Activated CD4-positive, alpha-beta T cell treated with anti-CD3 and anti-CD28 coated beads for 48 hours (primary cell): ENCODE measurements at regions not wholly inside any gene's neighbourhood (a gene's known extent, or its start where the extent isn't known, plus 50 kb on each side); places are given as distances from the start of the nearest gene placed in this dataset.

ENCODE experiments used
- DNase-seq: peaks from one replicate; pipeline ENCODE4 v3.0.0-alpha.2; 2020

DNA sequence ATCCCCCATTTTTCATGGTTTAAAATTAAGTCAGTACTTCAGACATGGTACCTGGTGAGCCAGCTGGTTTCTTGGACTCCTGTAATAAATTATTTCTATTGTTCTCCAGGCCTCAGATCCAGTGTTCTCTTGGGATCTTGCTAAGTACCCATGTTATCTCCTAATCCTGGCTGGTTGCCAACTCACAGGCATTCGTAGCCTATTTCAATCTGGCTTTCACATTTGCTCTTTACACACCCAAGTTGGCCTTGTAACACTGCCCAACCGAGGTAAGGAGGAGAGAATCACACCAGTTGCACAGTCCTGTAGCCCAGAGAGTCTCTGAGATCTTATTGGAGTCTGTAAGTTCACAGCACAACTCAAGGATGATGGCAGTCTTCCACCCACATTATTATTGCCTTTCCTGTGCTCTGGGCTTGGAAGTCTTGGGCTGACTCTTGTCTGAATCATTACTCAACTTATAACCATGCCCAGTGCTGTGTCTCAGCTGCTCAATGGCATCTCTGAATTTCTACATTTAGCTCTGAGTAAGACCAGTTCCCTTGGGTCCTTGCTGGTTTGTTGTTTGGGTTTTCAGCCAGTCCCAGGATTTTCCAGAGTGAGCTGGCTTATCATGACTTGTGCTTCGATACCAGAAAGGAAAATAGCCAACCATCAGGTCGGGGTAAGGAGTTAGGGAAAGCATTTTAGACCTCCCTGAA, 76.6 kb upstream of the KLF12 start:
- no peak for DNase-seq

DNA sequence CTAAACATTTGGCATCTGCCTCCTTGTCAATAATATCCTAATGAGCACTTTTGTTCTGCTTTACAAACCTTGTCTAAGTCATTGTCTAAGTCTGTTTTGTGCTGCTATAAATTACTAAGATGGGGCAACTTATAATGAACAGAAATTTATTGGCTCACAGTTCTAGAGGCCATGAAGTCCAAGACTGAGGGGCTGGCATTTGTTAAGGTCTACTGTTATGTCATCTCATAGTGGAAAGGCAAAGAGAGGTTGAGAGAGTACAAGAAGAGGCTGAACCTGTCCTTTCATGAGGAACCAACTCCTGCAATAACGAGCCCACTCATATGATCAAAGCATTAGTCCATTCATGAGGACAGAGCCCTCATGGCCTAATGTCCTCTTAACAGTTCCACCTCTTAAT, 72.7 kb upstream of the KLF12 start:
- DNase-seq = no peak

DNA sequence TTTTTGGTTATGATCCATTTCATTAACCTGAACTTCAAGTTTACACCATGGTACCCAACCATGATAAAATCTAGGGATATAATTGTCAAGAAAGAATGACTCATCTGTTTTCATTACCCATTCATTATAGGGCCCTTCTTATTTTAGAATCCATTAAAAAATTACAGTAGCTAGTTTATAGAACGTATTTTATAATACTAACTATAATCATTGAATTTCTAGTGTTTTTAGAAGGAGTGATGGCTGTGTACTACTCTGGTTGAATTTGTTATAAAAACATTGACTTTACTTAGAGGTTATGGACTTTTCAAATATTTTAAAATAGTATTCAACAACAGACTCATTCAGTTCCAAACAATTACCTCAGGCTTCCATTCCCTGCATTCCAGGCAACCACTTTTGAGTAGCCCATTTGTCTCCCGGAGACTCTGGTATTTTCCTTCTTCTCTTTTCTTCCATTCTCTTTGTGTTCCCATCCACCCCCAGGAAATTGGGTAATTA, 71.9 kb upstream of the KLF12 start:
- DNase-seq = no peak

DNA sequence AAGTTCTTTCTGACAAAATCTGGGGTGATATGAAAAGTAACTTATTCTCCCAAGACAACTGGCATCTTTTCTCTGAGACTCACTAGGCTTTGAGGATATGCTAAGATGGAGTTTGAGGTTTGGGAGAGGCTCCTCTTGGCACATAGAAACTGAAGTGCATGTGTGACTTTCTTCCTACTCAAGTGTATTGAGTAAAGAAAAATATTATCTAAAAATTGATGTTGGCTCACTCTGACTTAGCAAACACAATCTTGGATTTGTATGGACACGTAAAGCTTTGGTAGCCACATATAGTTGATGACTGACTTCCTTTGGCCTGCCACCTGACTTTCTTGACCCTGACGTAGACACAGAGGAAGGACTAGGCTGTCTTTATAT, 71.1 kb upstream of the KLF12 start:
- no peak for DNase-seq

DNA sequence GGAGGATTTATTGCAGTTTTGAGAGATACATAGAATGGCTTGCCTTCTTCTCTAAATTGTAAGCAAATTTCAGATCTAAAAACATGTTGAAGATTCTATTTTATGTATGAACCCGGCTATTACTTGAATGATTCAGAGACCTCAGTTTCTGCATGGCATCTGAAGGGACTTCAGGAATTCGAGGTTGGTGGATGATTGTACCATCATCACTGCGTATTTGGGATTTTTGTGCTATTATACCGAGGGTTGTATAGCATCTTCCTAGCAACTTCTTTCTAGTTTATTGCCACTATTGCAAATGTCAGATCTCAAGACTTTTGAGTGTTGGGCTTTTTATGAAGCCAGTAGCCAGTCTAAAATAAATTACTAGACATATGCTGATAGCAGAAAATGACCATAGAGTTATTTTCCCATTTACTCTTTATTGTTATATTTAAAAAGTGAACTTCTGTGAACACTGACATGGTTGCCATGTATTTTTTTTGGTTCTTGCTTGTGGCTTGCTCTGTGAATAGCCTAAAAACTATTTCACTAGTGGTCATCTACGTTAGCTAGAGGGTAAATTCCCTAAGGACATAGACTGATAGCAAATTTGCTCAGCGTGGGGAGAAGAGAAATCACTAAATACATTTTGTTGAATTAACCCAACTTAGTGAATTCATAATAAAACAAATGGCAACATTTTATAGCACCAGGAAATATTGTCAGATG, 70.6 kb upstream of the KLF12 start:
- no peak for DNase-seq

DNA sequence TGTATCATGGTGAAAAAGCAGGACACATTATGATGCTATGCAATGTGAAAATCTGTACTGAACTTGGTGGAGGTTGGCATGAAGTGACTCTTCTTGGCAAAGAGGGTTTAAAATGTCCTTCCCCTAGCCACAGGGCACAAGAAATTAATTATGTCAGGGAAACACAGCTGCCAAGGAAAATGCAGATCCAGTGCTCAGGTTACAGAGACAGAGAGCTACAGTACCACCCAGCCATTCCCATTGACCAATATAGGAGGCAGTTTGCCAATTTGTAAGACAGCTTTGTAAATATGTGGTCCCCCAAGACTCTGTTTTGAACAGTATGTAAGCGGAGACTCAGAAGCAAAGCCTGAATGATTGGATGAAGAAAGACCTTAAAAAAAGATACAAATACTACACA, 69.4 kb upstream of the KLF12 start:
- DNase-seq = no peak

DNA sequence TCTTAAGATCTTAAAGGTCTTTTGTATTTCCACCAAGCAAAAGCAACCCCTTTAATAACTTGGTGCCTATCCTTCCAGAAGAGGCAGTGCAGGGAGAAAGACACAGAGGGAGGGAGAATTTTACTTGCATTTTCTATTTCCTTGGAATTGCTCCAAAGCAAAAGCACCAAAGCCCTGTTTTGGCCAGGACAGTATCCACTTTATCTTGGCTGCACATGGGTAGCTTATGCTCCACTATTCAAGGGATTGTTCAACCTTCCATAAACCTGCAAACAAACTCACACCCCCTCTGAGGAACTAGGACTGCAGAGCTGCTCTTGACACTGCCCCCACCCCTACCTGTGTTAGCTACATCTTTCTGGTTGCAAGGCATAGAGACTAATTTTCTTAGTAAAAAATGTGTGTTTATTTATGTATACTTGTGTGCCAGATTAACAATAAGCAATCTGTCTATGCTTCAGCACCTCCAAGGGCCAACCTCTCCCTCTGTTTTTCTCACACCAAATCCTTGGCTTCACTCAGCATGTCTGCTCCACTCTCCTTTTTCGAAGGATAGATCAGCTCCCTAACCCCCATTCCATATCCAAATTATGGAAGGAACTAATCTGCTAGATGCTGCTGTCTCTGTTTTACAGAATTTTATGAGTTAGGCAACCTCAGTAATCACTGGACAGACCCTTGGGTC, 68.1 kb upstream of the KLF12 start:
- DNase-seq = no peak

DNA sequence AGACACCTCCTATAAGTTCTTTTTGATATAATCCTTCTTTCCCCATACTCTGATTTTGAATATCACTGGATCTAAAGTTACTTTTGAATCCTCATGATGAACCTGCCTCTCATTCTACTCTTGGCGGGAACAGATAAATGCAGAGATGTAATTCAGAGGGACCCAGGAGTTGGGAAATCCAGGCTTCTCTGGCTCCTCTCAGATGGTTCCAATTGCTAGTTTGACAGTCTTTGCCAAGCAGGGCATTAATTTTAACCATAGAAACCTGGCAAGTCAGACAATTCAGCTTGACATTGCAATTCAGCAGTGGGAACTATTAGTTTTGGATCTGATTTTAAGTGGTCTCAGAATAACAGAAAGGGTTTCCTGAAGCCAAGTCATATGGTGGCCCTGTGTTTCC, 67.3 kb upstream of the KLF12 start:
- DNase-seq = no peak

DNA sequence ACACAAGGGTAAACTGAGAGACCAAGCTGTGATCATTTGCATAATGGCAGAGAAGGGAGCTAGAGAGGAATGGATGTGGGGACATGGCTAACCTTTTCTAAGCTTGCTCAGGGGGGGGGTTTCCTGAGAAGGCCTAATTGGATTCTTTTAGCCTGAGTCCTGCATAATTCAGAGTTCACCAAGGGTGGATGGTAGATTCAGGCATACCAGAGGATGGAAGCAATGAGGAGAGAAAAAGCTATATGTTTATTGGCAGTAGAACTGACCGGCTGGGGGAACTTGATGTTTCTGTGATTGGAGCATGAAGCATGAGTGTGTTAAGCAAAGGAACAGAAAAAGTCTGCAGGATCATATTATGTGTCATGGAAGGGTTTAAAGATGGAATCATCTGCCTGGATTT, 65.9 kb upstream of the KLF12 start:
- no peak for DNase-seq

DNA sequence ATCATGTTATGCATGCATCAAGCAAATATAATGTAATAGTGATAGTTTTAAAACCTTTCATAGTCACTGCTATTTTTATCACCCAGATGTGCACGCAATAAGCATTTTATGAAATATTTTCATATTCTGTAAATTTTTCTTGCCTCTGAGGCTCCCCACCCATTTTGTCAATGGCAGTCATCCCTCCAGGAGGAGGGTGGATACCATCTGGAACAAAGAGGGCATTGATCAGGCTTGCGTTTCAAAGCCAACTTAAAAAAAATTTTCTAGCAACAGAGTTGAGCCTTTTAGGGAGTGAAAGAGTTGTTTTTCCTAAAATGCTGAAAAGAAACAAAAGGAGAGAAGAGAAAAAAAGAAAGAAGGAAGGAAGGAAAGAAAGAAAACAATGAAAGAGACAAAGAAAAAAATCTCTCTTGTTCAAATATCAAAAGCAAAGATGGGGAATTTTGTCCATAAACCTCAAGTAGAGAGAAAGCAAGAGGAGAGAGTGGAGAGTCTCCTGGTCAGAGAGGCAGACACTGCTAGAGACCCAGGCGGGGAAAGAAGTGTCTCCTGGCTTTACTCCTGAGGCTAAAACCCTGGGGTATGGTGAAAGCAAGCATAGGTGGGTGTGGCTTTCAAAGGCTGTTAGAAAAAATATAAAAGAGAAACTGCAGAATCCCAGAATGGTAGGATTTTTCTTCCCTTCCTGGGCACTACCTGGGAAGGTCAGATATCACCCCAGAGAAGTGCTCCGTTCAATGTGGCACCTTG, 63.6 kb upstream of the KLF12 start:
- no peak for DNase-seq

DNA sequence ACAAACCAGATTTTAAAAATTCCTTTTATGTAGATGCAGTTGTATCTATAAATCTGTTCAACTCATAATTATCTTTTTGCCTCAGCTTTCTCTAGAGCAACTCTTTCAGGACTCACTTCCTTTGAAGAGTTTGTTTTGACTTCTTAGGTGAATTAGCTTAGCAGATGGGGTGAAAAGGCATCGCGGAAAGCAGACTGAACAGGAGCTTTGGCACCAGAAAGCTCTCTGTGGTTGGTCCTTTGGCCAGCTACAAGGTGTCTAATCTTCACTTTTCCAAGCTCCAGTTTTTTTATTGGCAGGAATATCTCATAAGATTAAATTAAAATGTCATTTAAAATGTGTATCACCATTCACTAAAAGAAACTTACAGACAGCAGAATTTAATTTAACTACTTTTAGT, 60.6 kb upstream of the KLF12 start:
- DNase-seq = no peak

DNA sequence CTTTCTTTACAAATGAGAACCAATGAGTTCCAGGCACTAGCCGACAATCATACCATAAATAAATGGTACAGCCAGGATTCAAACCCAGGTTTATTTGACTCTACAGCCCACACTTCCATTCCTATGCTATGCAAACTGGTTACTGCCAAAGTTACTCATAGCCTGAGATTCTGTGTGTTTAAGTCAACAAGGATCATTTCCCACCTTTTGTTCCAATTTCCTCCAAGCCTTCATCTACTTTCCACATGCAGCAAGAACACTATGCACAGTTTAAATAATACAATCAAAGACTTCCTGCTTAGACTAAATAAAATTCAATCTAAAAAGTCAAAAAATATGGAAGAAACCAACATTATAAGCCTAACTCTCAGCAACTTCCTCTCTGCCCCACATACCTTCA, 59.2 kb upstream of the KLF12 start:
- DNase-seq = no peak

DNA sequence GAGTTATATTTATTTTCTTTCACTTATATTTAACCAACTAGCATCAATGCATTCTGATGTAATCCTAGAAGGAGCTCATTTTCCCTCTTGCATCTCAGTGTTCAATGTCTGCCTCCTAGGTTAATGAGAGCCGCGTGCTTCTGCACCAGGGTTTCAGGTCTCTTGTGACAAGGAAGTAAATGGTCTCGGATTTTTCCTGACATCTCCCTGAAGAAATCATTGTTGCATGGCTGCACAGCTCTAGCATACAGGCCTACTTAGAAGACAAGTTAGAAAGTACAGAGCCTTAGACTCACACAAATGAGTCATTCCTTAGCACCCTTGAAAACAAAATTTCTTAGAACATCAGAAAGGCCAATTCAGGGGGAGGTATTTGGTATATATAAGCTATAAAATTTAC, 57.2 kb upstream of the KLF12 start:
- no peak for DNase-seq

DNA sequence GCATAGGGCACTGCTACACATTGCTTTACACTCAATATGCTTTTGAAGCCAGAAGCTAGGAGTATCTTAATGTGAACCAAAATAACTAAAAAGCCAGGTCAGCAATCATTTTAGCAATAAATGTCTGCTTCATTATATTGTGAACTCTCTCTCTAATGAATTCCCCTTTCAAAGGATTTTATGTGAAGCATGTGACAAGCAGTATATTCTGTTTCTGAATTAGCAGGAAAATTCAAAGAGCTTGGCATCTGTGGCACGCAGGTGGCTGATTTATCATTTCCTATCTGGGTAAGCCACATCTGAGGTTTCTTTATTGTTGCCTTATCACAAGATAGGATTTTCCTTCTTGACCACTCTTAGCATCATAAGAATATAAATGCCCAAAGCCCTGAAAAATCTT, 56.8 kb upstream of the KLF12 start:
- no peak for DNase-seq

DNA sequence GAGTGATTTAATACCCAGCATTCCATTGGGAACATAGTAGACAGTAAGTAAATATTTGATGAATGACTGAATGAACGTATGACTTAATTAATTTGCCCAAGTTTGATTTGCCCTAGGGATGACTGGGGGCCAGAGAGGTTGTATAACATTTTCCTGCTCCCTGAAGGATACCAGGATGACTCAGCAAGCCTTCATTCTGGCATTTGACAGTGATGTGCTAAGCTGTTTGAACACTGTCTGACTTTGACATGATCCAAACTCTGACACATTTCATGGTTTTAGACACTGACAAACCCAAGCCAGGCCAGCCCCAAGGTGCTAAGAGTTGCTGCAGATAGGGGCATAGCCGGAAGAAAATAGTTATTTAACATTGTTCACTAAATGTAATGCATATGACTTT, 53.4 kb upstream of the KLF12 start:
- DNase-seq = no peak

DNA sequence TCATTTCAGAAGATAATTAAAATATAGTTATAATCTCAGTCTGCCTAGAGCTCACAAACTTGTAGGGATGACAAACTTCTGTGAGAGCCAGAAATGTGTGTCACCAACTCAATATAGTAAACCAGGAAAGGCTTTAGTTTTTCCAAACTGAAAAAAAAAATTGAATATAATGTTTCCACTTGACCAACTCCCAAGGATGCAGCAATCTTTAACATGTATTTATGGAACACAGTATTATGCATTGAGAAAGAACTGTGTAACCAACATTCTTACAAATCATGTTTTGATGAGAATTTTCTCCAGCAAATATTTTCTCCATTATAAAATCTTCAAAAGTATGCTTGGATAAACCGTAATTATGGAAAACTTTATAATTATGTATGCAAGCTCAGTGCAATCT, 50.1 kb upstream of the KLF12 start:
- no peak for DNase-seq
